ENCODE measurements at regions not wholly inside any gene's neighbourhood (a gene's known extent, or its start where the extent isn't known, plus 50 kb on each side); places are given as distances from the start of the nearest gene placed in this dataset.

DNA sequence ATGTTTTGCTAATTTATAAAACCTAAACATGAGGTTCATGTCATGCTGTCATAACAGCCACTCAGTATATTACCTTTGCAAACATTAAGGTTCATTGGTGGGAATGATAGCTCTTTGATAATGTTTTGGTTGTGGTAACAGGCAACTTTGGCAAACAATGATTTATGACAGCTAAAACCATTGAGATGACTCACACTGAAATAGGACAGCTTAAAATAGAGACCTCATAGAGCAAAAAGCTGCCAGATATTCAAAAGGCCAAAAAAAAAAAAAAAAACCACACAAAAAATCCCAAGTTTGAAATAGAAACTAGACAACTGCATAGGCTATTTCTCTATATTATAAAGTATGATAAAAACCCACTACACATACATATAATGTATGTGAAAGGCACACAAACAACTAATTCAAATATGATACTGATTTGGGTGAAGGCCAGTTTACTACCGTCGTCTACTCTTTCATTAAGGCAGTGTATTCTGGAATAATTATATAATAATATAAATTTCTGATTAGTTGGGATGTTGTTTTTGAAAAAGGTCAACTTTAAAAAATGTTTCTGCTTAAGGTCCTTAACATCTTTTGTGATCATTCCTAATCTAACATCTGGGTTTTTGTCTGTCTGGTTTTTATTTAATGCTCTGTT is 646.0 kb upstream of the PITX2 start:
- TF ChIP-seq, protein P1, sequence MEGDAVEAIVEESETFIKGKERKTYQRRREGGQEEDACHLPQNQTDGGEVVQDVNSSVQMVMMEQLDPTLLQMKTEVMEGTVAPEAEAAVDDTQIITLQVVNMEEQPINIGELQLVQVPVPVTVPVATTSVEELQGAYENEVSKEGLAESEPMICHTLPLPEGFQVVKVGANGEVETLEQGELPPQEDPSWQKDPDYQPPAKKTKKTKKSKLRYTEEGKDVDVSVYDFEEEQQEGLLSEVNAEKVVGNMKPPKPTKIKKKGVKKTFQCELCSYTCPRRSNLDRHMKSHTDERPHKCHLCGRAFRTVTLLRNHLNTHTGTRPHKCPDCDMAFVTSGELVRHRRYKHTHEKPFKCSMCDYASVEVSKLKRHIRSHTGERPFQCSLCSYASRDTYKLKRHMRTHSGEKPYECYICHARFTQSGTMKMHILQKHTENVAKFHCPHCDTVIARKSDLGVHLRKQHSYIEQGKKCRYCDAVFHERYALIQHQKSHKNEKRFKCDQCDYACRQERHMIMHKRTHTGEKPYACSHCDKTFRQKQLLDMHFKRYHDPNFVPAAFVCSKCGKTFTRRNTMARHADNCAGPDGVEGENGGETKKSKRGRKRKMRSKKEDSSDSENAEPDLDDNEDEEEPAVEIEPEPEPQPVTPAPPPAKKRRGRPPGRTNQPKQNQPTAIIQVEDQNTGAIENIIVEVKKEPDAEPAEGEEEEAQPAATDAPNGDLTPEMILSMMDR (IDR thresholded peaks at IDR 0.05; ENCODE audit: extremely low read depth, low read depth, low read length): no peak
- Histone ChIP-seq H4K20me1 (ENCODE audit: insufficient read depth, low read length) (no peaks in the 10 kb centered on the region), H3K27ac (ENCODE audit: low read depth, low read length) (no peak overlapping the region), H3K4me1 (ENCODE audit: insufficient read depth, low read length) (peaks cover 3% of the 10 kb centered on the region), H2AFZ (ENCODE audit: low read length) (no peak overlapping the region), H3K36me3 (ENCODE audit: insufficient read depth, low read length) (no peaks in the 10 kb centered on the region), H3K79me2 (ENCODE audit: insufficient read depth, low read length) (no peaks in the 10 kb centered on the region), H3K4me3 (ENCODE audit: insufficient read depth, low read length) (no peak overlapping the region), H3K4me2 (ENCODE audit: insufficient read depth, low read length) (peak overlapping the region; percentile 38), H3K9me3 (ENCODE audit: low read depth, low read length) (no peaks in the 10 kb centered on the region), H3K27me3 (ENCODE audit: insufficient read depth, low read length) (no peaks in the 10 kb centered on the region)
- no peak for DNase-seq (ENCODE audit: insufficient read length, low spot score, missing footprints)

DNA sequence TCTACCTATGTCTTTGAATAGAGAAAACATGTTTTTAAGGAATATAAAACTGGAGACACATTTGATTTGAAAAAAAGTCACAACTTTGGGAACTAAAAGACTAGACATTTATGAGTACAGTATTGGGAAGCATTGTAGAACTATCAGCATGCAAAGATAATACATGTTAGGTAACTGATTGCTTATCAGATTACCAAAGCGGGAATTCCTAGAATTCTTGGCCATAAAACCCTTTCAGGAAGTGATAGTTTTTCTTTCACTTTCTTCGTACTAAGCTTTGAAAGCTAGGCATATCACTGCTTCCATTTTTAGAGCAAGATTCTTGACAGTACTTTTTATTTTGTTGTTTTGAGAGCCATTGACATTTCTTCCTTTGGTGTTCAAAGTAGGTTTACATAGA is 646.6 kb upstream of the PITX2 start:
- no peaks in the 10 kb centered on the region for H4K20me1 ChIP-seq (ENCODE audit: insufficient read depth, low read length)
- H3K4me1 ChIP-seq (ENCODE audit: insufficient read depth, low read length): peaks cover 3% of the 10 kb centered on the region
- TF ChIP-seq, protein P1 (IDR thresholded peaks at IDR 0.05; ENCODE audit: extremely low read depth, low read depth, low read length): no peak
- H3K27me3 ChIP-seq (ENCODE audit: insufficient read depth, low read length): no peaks in the 10 kb centered on the region
- no peaks in the 10 kb centered on the region for H3K79me2 ChIP-seq (ENCODE audit: insufficient read depth, low read length)
- no peak overlapping the region for H3K4me3 ChIP-seq (ENCODE audit: insufficient read depth, low read length)
- no peak overlapping the region for H3K27ac ChIP-seq (ENCODE audit: low read depth, low read length)
- H3K36me3 ChIP-seq (ENCODE audit: insufficient read depth, low read length): no peaks in the 10 kb centered on the region
- no peaks in the 10 kb centered on the region for H3K9me3 ChIP-seq (ENCODE audit: low read depth, low read length)
- peak overlapping the region; percentile 38 for H3K4me2 ChIP-seq (ENCODE audit: insufficient read depth, low read length)
- peak overlapping the region; percentile 70 for H2AFZ ChIP-seq (ENCODE audit: low read length)
- no peak for DNase-seq (ENCODE audit: insufficient read length, low spot score, missing footprints)

DNA sequence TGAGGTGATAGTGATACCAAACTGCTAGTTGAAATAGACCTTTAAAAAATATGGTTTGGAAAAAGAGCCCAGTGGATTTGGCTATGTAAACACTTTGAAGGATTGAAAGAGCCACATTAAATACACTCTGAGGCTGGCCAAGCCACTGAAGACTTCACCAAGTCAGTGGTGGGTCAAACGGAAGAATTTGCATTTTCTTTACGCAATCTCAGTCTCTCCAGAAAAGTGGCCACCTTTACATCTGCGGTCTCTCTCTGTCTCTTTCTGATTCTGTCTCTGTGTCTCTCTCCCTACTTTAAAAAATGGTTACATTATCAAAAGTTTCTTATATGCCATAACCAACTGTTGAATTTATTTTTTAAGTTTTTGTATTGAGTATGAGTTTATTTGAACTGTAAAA is 651.2 kb upstream of the PITX2 start:
- no peak for DNase-seq (ENCODE audit: insufficient read length, low spot score, missing footprints)

DNA sequence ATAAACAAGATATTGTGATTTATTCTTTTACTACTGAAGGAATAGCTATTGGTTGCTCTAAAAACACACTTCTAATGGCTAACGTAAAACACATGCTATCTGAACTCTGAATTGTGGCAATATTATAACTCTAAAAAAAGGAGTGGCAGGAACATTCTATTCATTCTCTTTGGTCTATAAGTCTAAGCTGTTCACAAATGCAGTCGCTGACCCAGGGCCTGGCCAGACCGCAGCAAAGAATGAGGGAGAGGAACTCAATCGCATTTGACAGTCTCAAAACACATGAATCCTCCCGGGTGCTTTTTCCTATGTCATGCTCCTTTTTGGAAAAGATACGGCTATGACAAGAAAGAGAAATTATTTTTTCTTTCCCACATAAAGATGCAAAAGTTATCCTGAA is 651.6 kb upstream of the PITX2 start:
- TF ChIP-seq, protein P1 (IDR thresholded peaks at IDR 0.05; ENCODE audit: extremely low read depth, low read depth, low read length): no peak

More for the DNA sequence above, 651.2 kb upstream of the PITX2 start:
- no peaks in the 10 kb centered on the region for H3K36me3 ChIP-seq (ENCODE audit: insufficient read depth, low read length)
- H3K4me2 ChIP-seq (ENCODE audit: insufficient read depth, low read length): no peak overlapping the region
- TF ChIP-seq, protein P1 (IDR thresholded peaks at IDR 0.05; ENCODE audit: extremely low read depth, low read depth, low read length): no peak
- no peaks in the 10 kb centered on the region for H3K27me3 ChIP-seq (ENCODE audit: insufficient read depth, low read length)
- no peaks in the 10 kb centered on the region for H3K79me2 ChIP-seq (ENCODE audit: insufficient read depth, low read length)
- no peaks in the 10 kb centered on the region for H4K20me1 ChIP-seq (ENCODE audit: insufficient read depth, low read length)
- H3K9me3 ChIP-seq (ENCODE audit: low read depth, low read length): no peaks in the 10 kb centered on the region
- no peak overlapping the region for H3K27ac ChIP-seq (ENCODE audit: low read depth, low read length)
- no peak overlapping the region for H3K4me3 ChIP-seq (ENCODE audit: insufficient read depth, low read length)
- peaks cover 3% of the 10 kb centered on the region for H3K4me1 ChIP-seq (ENCODE audit: insufficient read depth, low read length)
- H2AFZ ChIP-seq (ENCODE audit: low read length): no peak overlapping the region

More for the DNA sequence above, 651.6 kb upstream of the PITX2 start:
- Histone ChIP-seq H3K9me3 (ENCODE audit: low read depth, low read length) (no peaks in the 10 kb centered on the region), H4K20me1 (ENCODE audit: insufficient read depth, low read length) (no peaks in the 10 kb centered on the region), H3K27ac (ENCODE audit: low read depth, low read length) (no peak overlapping the region), H3K27me3 (ENCODE audit: insufficient read depth, low read length) (no peaks in the 10 kb centered on the region), H3K36me3 (ENCODE audit: insufficient read depth, low read length) (no peaks in the 10 kb centered on the region), H3K4me2 (ENCODE audit: insufficient read depth, low read length) (no peak overlapping the region), H3K4me3 (ENCODE audit: insufficient read depth, low read length) (no peak overlapping the region), H3K79me2 (ENCODE audit: insufficient read depth, low read length) (no peaks in the 10 kb centered on the region), H2AFZ (ENCODE audit: low read length) (no peak overlapping the region), H3K4me1 (ENCODE audit: insufficient read depth, low read length) (peaks cover 3% of the 10 kb centered on the region)
- DNase-seq (ENCODE audit: insufficient read length, low spot score, missing footprints): no peak

Measured in osteoblast (primary cell).